ENCODE measurements at regions not wholly inside any gene's neighbourhood (a gene's known extent, or its start where the extent isn't known, plus 50 kb on each side); places are given as distances from the start of the nearest gene placed in this dataset.

DNA sequence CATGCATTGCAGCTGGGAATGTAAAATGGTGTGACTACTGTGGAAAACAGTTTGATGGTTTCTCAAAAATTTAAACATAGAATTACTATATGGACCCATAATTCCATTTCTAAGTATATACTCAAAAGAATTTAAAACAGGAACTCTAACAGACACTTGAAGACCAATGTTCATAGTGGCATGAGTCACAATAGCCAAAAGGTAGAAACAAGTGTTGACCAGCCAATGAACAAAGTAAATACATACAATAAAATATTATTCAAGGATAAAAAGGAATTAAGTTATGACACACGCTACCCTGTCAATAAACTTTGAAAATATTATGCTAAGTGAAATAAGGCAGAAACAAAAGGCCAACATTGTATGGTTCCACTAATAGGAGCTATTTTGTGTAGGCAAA, 357.4 kb upstream of the IL12A start:
- DNase-seq, result no peak

DNA sequence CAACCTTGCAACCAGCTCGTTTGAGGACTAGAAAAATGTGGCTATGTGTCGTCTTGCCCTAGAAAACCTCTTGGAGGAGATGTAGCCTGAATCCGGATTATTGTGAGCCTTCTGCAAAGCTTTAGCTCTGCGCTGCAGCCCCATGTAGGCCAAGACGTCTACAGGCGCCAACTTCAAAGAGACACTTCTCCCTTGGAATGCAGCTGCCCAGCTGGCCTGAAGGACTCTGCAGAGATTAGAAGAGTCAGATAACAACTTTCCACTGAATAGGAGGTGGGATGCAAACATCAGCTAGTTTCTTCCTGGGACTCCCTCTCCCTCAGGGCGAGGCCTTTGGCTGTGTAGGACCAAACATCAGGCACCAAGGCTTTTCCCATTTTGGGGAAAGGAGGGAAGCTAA, 356.5 kb upstream of the IL12A start:
- DNase-seq, result no peak

DNA sequence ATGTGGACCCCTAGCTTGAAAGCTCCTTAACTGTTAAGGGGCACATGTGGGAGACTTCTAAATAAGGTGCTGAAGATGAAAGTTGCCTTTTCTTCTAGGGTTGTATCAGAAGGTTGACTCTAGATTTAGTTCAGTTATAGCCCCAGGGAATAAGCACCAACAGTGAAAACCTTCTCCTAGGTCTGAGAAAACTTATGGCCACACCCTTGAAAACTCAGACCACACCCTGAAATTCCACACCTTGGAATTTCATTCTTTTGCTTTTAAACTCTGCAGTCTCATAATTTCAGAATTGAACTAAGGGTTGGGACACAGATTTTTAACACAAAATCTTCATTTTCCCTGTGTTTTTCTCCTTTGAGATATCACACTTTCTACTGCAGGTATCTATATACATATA, 355.8 kb upstream of the IL12A start:
- no peak for DNase-seq

DNA sequence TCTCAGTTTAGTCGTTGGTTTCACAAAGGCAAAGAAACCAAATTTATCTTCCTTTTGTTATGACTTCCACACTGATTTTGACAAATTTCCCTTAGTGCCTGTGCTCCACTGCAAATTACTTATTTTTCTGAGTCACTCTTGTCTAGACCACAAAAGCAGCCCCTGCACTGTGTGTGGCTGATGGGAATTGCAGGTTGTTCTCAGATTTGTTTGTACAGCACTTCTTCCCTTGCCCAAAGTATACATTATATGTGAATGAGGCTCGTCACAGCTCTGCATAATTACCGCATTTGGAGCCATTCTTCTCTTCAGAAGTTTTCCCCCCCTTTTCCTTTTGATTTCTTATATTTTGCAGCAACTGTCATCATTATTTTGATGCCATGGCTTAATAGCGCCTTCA, 354.2 kb upstream of the IL12A start:
- no peak for DNase-seq

DNA sequence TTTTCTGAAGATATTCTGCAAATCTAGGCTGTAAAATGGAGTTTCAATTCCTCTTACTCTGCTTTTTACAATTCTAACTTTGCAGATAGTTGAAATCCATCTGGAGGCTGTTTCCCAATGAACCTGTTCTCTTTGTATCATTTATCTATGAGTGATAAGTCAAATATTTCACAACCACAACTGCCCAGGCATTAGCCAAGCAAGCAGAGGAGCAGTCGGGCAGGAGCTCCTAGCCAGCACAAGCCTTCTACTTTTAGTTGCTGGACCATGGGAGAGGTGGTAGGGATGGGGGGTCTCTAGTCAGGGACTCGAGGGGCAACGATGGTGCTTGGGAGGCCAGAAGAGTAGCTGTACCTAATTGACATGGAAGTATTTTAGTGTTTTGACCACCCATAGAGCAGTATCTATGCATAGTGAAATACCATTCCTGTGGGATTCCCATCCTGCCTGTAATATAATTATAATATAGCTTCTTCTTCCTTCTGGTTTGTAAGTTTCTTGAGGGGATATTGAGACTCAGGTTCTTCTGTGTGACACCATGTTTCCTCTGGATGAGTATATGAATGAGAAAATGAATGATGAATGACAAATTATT, 353.5 kb upstream of the IL12A start:
- no peak for DNase-seq

DNA sequence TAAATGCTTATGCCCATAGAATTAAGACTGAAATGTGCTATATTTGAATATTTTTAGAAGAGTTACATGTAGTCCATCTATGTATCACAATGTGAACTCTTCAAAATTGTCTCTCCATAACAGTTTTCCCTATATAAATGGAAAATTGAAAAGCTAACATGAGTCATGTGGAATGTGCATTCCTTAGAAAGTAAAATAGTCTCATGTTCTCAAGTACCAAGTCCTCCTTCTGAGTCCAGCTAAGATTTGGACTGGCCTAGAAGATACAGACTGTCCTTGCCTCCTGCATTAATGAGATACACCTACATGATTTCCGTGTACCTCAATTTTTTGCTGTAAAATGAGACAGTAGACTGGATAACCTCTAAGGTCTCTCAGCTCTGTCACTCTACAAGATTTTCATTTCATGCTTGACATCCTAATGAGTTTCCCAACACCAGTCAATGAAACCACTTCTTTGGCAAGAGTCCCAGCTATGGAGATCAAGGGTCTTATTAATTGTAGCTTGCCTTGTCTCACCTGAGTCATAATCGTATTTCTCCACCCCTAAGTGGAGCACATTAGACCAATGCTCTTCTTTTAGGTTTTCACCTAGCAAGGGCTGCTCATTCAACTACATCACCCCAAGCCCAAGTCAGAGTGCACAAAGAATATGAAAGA, 350.6 kb upstream of the IL12A start:
- DNase-seq, result no peak

DNA sequence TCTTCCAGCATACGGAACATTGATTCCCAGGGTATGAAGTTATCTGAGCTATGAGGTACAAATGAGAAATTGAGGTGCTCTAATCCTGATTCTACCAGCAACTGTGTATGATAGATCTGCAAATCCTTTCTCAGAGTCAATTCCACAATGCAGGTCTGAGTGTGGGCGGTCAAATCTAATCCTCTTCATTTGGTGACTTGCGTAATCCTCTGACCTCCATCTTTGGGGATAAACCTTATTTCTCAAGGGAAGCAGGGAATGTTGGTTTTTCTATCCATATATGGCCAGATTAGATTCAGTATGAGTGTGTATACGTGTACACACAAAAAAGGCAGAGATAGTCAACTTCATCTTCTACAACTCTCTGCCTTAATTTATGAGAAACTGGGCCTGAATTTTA, 348.4 kb upstream of the IL12A start:
- DNase-seq, result no peak

DNA sequence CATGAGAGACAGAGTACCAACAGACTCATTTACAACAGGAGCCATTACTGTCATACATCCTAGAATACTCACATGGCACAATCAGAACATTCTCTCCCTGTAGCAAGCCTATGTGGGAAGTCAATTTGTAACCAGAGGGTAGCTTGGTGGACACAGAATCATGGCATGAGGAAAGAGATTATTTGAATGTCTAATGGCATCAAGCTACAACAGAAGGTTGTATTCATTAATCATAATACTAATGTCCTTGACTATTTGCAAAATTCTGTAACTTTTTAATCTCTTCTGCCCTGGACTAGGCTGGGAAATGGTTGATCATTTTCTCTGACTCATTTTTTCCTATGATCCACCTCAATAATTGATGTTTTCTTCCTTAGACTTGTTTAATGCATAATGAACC, 345.2 kb upstream of the IL12A start:
- DNase-seq, result no peak

DNA sequence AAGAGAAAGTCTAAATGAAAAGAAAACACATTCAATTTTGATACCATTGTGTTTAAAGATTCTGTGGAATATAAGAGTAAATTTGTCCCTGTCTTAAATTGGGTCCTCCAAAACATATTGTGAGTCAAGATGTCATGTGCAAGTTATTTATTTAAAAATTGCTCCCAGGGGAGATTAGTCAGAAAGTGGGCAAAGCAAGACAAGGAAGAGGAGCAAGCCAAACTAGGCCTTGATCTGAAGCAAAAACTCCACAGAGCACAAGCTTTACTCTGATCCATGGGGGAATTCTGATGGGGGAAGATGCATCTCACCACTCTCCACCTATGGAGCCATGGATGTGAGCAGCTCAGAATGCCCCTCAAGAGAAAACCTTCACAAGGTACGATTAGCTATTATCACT, 342.8 kb upstream of the IL12A start:
- no peak for DNase-seq

DNA sequence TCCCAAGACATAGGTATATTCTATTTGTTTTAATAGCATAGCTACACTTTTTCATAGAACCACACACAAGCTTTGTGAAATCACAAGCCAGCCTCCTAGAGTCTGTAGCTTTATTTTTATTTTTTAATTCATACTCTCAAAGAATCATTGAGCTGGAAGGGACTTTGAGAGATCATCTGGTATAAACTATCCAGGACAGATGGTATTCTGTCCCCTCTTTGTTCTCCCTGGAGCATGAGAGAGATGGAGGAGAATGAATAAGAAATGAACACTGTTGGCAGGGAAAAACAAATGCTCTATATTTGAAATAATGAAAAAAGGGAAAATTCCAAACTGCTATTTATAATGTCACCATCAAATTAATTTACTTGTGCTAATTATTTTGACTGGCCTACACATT, 338.7 kb upstream of the IL12A start:
- DNase-seq, result no peak

DNA sequence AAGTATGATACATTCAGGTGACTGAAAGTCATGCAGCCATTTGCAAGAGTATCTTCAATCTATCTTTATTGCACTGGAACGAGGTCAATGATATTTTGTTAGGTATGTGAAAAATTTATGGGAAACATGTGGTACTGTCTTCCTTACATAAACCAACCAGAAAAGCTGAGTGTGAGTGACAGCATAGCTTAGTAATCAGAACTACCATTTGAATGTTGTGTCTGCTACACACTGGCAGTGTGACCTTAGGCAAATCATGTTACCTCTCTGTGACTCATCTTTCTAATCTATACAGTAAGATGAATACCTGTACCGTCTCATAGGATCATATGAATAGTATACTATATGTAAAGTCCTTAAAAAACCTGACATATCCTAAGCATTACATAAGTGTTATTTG, 337.9 kb upstream of the IL12A start:
- DNase-seq, result no peak

DNA sequence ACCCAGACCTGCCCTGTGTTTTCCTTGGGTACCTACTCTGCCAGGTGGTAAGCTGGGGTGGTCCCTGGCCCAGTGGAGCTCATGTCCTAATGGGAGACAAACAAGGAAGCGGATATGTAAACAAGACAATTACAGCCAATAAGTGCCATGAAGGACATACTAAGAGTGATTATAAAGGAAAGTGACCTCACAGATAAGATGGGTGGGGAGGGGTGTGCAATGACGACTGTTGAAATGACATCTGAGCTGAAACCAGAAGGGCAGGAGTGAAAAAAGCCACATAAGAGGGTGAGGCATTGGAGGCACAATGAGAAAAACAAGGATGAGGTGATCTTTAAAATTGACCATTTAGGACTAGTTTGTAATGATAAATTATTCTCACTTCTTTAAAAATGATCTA, 336.2 kb upstream of the IL12A start:
- DNase-seq, result no peak

DNA sequence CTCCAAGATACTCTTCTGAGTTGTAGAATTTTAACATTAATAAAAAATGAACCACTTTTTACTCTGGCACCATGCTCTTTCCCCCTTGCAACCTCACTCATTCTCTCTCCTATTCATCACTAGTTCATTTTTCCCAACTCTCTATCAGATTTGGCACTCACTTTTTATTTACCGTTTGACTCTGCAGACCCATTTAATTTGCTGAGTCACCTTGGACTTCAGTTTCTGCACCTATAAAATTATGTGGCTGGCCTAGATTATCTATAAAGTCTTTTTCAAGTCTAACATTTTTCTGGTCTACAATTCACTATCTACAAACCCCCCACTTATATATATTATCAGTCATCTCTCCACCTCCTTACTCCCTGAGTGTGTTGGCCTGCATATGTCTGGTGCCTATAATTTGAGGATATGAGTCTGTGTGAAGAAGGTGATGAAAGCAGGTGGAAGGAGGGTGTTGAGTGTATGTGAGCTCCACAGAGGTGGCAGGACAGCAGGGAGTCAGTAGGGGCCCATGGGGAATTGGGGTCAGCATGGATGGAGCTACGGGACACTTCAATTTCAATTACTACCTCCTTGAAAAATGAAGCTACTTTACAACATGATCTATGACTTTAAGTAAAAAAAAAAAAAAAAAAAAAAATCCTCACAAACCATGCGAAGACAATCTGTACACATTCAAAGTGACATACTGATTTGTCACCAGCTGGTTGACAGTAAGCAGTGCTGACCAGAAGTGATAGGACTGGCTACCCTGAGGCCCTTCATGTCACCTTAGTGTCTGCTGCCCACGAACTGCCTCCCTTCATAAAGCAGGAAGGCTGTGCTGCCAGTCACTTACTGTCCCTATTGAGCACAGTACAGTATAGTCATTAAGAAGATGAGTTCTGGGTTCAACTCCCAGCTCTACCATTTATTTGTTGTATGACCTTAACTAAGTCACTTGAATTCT, 334.2 kb upstream of the IL12A start:
- no peak for DNase-seq

DNA sequence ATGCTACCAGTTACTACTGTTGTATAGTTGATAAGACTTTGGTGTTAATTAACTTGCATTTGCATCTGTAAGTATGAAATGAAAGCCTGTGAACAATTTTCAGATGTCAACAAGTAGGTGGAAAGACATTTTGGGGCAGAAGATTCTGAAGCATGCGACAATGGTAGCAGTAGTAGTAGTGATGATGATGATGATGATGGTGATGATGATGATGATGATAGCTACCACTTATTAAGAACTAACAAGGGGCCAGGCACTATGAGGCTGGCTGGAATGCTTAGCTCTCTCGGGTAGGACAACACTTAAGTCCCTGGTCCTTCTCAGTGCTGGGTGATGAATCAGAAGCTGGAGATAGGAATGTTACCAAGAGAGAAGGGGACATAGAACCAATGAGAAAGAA, 333.4 kb upstream of the IL12A start:
- no peak for DNase-seq

DNA sequence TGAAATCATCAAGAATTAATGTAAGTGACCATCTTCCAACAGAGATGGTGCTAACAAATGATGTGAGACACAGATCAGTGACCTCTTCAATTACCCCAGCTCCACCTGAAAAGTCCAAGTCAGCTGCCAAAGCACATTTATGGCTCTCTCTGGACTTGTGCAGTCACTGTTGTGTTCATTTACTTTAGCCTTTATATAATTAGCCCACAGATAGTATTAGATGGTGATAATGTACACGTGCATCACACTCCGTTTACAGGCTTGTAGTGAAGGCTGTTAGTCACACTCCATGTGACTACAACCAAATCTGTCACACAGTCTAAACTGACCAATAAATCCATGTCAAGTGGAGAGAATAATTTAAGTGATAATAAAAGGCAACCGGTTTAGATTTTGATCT, 331.5 kb upstream of the IL12A start:
- no peak for DNase-seq

DNA sequence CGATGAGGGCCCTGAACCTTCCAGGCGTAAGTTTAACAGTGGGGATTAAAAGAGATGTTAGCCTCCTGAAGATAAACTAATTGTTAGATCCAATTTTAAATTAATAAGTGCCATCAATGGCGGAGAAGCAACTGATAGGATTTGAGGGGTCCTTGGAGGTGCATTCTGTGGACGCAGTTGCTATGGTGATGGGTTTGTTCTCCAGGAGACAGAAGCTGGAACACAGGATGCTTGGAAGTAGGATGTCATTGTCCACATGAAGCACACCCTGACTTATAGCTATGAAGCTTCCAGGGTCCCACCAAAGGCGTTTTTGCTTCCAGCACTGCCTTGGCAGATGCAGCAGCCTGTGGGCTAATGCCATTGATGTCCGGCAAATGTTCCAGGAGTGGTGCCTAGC, 331.0 kb upstream of the IL12A start:
- no peak for DNase-seq

DNA sequence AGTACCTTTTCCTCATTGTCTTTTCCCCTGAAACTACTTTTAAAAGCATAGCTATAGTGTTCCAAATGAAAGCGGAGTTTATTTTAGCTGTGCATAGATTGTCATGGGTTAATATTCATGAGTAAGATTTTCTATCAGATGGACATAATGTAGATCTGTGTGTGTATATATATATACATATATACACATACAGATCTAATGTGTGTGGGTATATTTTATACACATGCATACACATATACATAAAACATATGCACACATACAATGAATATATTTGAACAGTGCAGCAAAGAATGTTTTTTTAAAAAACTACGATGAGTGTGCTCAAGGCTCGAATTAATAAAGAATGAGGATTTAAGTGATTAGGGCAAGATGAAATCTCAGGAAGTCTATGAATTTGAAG, 328.3 kb upstream of the IL12A start:
- no peak for DNase-seq

DNA sequence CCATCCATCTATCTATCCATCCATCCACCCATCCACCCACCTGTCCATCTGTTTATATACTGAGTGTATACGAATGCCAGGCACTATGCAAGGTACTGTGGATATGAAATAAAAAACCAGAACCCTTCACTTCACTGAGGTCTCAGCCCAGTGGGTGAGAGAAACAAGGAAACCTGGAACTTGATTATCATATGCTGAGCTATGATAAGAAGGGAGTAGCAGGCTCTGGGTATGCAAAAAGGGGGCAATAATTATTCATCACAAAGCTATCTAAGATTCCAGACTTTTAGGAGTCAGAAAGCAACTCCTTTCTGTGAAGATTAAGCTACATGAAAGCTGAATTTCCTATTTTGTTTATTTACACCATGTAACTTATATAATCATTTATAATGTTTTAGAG, 327.7 kb upstream of the IL12A start:
- no peak for DNase-seq

DNA sequence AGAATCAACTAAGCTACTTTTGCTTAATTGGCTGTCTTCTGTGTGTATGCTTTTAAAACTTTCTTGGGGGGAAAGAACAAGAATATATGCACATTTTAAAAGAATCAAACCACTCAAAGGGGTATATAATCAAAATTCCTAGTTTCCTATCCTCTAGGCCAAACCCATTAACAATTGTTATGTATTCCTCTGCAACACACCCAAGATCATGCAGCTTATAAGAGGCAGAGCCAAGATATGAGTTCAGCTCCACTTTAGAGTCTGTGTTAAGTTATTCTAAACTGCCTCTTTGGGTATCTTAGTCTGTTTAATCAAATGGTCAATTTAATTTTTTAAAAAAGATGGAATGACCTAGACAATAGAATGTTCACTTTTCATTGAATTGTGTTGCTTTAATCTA, 326.1 kb upstream of the IL12A start:
- no peak for DNase-seq

DNA sequence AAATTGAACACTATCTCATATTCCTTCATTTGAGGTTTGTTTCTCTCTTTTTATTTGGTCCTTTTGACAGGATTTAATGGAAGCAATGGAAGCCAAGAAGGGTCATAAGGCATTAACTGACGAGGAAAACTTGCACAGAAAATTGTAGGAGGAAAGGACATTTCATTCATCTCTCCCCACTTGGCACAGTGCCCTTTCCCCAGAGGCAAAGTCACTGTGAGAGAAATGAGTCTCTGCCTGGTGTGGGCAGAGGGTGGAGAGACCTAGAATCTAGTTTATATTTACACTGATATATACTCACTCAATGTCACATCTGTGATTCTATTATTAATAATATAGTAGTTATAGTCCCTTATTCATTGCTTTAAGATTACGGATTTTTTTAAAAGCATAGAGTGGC, 324.6 kb upstream of the IL12A start:
- no peak for DNase-seq

DNA sequence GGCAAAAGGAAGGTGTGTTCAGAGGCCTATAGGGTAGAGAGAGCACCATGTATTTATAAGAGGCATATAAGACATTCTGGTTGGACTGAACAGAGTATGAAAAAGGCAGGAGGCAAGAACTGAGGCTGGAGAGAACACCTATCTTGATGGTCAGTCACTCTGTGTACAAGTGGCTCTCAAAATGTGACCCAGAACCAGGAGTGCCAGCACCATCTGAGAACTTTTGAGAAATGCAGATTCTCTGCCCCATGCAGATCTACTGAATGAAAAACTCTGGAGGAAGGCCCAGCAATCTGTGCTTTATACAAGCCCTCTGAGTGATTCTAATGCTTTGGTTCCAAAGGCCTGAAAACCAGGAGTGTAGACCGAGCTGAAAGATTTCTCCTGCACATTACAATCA, 324.0 kb upstream of the IL12A start:
- no peak for DNase-seq

DNA sequence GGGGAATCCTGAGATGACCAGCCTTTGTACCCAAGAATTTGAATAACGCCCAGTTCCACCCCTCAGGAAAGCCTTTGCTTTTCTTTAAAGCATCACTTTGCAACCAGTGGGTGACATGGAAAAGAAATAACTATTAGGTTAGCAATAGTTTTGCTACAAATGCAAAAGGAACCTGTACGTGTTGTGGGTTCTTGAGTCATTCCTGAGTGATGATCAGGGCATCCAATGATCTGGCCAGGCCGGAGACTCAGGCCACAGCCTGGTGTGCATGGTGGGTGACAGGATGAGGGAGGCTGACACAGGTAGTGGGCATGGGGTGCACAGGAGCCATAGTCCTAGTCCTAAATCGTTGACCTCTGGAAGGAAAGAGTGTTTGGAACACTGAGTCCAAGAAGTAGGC, 321.4 kb upstream of the IL12A start:
- no peak for DNase-seq

DNA sequence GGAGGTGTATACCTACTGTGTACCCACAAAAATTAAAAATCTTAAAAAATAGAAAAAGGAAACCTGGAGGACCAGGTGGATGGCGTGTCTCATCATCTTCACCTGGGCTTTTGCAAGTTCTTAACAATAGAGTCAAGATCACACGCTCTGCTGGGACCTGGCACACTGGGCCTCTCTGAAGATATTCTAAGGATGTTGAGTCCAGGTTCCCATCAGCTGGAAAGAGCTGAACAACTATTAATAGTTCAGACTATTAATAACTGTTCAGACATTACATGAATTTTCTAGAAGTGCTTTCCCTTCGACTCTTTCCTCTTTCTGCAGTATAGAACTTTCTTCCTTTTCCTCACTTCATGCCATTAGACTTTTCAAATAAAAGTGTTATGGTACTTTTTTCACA, 320.2 kb upstream of the IL12A start:
- DNase-seq, result no peak

DNA sequence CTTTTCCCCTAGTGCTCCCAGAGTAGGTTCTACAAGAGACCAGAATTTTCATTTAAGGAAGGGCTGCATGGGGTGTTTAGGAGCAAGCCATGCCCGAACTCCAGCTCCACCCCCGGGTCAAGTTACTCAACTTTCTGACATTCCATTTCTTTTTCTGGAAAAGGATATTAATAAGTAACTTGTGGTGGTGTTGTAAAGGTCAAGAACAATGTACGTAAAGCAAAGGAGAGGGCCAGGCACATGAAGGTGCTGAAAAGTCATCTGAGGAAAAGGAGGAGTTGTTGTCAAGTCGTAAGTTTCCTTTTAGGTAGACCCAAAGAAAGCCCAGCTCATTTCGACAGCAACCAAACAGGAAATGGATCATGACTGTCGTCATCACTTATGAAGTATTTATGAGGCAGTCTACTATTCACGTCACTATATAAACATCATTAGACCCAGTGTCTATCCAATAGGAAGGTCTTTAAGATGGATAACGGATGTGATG, 319.6 kb upstream of the IL12A start:
- no peak for DNase-seq
